Naive B cell (primary cell): ENCODE measurements at regions not wholly inside any gene's neighbourhood (a gene's known extent, or its start where the extent isn't known, plus 50 kb on each side); places are given as distances from the start of the nearest gene placed in this dataset.
A peak's percentile ranks its signal among the peaks of the same experiment; 100 is the strongest.

ENCODE experiments used
- ATAC-seq, 2 donors: fragments of 150-1000 bp; cut with Tn5 transposase; 2 replicates each; pipeline ENCODE4 v1.10.0; 2021; ENCODE audit warnings: low read depth in 2 of 2, mild to moderate bottlenecking in 2 of 2, moderate library complexity in 2 of 2
- DNase-seq: peaks from one replicate; pipeline ENCODE4 v3.0.0; 2022
- H3K27ac Mint-ChIP-seq, 6 donors: one replicate each; pipeline ENCODE4 v1.8.0; 2020 to 2022; ENCODE audit warnings: mild to moderate bottlenecking in 6 of 6, mixed read lengths in 6 of 6, moderate library complexity in 5 of 6, inconsistent platforms in 2 of 6
- H3K27me3 Mint-ChIP-seq, 3 donors: one replicate each; pipeline ENCODE4 v1.8.0; 2021 to 2022; ENCODE audit warnings: mixed read lengths in 3 of 3, mild to moderate bottlenecking in 1 of 3
- H3K36me3 Mint-ChIP-seq, 2 donors: one replicate each; pipeline ENCODE4 v1.8.0; 2020 to 2022; ENCODE audit warnings: mixed read lengths in 2 of 2, inconsistent platforms in 1 of 2, mild to moderate bottlenecking in 1 of 2
- H3K4me1 Mint-ChIP-seq, 3 donors: one replicate each; pipeline ENCODE4 v1.8.0; 2020 to 2022; ENCODE audit warnings: mixed read lengths in 3 of 3, inconsistent platforms in 1 of 3, mild to moderate bottlenecking in 1 of 3, moderate library complexity in 1 of 3
- H3K4me3 Mint-ChIP-seq, 8 donors: one replicate each; pipeline ENCODE4 v1.8.0; 2020 to 2022; ENCODE audit warnings: mild to moderate bottlenecking in 8 of 8, mixed read lengths in 8 of 8, moderate library complexity in 8 of 8, inconsistent platforms in 2 of 8
- H3K9me3 Mint-ChIP-seq, 7 donors: one replicate each; pipeline ENCODE4 v1.8.0; 2020 to 2022; ENCODE audit warnings: mixed read lengths in 7 of 7, mild to moderate bottlenecking in 5 of 7, inconsistent platforms in 2 of 7, moderate library complexity in 1 of 7

DNA sequence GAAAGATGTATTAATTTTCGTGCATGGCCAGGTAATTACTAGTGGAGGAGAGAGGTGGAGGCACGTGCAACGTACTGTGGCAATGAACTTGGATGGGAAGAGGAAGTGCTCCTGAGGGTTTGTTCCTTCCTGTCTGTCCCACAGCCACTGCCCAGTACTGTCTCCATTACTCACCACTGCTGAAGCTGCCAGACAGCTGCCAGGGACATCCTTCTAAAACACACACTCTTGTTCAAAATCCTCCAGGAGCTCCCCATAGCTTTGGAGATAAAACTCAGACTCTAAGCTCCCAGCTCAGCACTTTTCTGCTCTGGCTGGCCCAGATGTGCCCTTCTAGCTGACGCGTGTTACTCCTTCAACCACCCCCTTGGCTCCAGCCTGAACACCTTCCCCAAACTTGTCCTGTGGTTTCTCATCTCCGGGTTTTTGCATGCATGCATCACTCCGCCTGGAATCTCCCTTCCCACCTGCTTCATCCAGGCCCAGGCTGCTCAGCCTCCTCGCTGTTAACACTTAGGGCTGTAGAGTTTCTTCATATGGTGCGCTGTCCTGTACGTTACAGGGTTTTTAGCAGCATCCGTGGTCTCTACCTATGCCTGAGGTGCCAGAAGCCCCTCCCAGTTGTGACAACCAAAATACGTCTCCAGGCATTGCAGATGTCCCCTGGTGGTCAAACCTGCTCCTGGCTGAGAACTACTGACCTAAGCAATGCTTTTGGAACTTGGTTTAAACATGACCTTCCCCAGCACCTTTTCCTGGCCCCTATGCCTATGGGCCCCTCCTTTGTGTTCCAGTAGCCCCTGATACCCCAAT, 69.5 kb downstream of the C11orf91 start:
- peak overlapping the region in 1 of 8 donors; percentile 18 for H3K4me3 Mint-ChIP-seq
- no peaks in the 10 kb centered on the region for H3K4me1 Mint-ChIP-seq
- peak overlapping the region in 1 of 6 donors; percentile 40 for H3K27ac Mint-ChIP-seq
- ATAC-seq (no peak), DNase-seq (no peak)
- H3K36me3 Mint-ChIP-seq = peaks cover 0 to 11% of the 10 kb centered on the region in 2 donors
- H3K27me3 Mint-ChIP-seq = peaks cover 8 to 24% (median 16%) of the 10 kb centered on the region in 3 donors
- H3K9me3 Mint-ChIP-seq = peaks cover 3 to 13% (median 9%) of the 10 kb centered on the region in 7 donors

DNA sequence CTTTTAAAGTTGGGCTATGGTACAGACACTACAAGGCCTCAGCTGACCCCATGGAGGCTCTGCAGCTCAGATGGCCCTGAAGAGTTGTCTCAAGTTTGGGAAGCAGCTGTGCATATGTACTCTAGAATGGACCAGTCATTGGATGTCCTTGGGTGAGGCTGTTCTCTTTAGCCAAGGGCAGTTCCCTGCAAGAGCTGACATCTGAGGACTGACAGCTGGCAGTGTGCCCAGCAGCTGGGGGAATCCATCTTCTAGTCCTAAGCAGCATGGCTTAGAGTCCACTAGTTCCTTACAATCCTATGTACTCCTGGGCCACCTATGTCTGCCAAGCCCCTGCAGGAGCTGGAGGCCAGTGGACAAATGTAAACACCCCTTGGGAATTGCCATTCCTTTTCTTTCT, 76.5 kb downstream of the C11orf91 start:
- DNase-seq (no peak), ATAC-seq (no peak)
- peaks cover 0 to 9% (median 0%) of the 10 kb centered on the region in 7 donors for H3K9me3 Mint-ChIP-seq
- H3K4me1 Mint-ChIP-seq = no peaks in the 10 kb centered on the region
- peaks cover 0 to 8% (median 5%) of the 10 kb centered on the region in 3 donors for H3K27me3 Mint-ChIP-seq
- no peak overlapping the region for H3K4me3 Mint-ChIP-seq
- H3K27ac Mint-ChIP-seq = peak overlapping the region in 1 of 6 donors; percentile 78
- H3K36me3 Mint-ChIP-seq = no peaks in the 10 kb centered on the region

DNA sequence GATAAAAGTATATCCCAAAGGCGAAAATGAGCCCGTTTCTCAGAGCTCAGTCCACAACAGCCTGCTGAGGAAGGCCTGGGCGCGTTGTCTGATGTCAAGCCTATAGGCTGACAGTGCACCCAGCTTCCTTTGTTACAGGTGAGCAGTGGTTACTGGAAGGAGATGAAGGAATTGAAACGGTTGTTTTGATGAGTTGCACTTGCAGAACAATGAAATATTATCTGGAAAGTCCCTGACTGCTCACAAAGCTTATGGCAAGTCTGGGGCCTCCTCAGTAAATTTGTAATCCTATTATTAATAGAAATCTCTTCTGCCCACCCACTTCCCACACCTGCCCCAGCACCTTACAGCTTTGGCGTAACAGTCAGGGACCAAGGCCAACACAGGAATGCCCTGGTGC, 77.8 kb downstream of the C11orf91 start:
- peaks cover 0 to 11% (median 5%) of the 10 kb centered on the region in 3 donors for H3K27me3 Mint-ChIP-seq
- H3K27ac Mint-ChIP-seq = no peak overlapping the region
- ATAC-seq = no peak
- H3K4me3 Mint-ChIP-seq = no peak overlapping the region
- H3K4me1 Mint-ChIP-seq = no peaks in the 10 kb centered on the region
- no peak for DNase-seq
- H3K36me3 Mint-ChIP-seq = no peaks in the 10 kb centered on the region
- peaks cover 0 to 9% (median 0%) of the 10 kb centered on the region in 7 donors for H3K9me3 Mint-ChIP-seq

DNA sequence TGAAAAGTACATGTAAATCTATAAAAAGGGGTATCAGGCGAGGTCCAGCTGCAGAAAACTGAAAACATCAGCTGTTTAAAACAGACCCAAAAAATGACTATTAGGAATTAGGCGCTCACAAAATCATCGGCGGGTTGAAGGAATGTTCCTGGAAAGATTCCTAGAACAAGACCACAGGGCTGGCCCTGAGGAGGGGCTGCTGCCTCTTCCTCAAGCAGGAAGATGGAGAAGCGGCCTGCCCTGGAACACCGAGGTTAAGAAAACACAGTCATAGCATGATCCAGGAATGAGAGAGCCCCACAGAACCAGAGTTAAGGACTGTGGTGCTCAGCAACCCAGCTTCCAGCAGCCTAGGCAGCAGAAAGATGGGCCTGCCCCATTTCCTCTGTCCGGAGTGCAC, 78.4 kb downstream of the C11orf91 start:
- H3K27ac Mint-ChIP-seq = no peak overlapping the region
- ATAC-seq = no peak
- H3K4me3 Mint-ChIP-seq = peak overlapping the region in 1 of 8 donors; percentile 17
- no peak for DNase-seq
- H3K9me3 Mint-ChIP-seq = peaks cover 0 to 6% (median 0%) of the 10 kb centered on the region in 7 donors
- H3K36me3 Mint-ChIP-seq = no peaks in the 10 kb centered on the region
- no peaks in the 10 kb centered on the region for H3K4me1 Mint-ChIP-seq
- H3K27me3 Mint-ChIP-seq = peaks cover 0 to 17% (median 5%) of the 10 kb centered on the region in 3 donors

DNA sequence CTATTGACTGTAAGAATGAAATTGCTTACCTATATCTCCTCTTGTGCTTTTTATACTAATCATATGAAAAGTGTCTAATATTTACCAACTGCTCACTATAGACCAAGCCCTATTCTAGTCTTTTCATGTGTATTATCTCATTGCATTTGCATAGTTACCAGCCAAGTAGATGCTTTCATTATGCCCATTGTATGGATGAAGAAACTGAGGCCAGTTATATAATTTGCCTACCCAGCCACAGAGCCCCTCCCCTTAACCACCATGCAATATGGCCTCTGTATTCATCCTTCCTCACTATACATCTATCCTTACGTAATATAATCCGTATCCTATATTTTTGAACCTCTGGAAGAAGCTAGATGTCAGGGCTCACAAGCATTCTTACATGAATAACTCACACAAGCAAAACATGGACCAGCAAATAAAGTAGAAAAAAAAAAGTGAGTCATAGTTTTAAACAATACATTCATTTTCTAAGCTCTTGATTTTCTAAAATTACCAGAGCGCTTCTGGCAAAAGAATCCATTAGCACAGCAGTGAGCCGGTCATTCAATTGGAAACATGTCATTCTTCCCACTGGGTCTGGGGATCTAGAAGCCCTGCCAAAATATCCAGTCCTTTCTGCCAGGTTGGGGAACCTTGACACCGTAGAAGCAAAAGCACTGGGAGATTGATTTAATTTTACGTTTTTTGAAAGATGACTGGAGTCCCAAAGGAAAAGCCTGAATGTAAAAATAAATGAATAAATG, 80.0 kb downstream of the C11orf91 start:
- DNase-seq = no peak
- Mint-ChIP-seq H3K36me3 (no peaks in the 10 kb centered on the region), H3K27ac (no peak overlapping the region), H3K9me3 (peaks cover 0 to 6% (median 0%) of the 10 kb centered on the region in 7 donors), H3K4me3 (no peak overlapping the region), H3K27me3 (peaks cover 0 to 19% (median 11%) of the 10 kb centered on the region in 3 donors), H3K4me1 (no peaks in the 10 kb centered on the region)
- ATAC-seq = no peak

DNA sequence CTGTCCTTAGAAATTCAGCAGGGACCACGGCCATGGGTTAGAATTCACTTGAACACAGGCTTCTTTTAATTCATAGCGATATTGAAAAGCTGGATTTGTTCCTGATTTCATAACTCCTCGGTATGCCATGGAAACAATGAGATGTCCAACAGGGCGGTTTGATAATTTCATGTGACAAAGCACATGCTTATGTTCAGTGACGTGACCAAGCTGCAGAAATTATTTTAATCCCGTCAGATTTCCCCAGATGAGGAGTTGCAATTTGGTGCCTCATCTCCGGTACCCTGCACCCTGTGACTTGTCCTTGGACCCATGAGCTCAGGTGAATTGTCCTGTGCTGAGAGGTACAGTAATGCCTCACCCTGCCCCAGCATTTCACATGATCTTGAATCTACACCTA, 81.7 kb downstream of the C11orf91 start:
- Mint-ChIP-seq H3K27ac (no peak overlapping the region), H3K4me3 (no peak overlapping the region), H3K9me3 (peaks cover 0 to 3% (median 0%) of the 10 kb centered on the region in 7 donors), H3K36me3 (no peaks in the 10 kb centered on the region), H3K27me3 (peaks cover 0 to 27% (median 17%) of the 10 kb centered on the region in 3 donors), H3K4me1 (no peaks in the 10 kb centered on the region)
- DNase-seq (no peak), ATAC-seq (no peak)

DNA sequence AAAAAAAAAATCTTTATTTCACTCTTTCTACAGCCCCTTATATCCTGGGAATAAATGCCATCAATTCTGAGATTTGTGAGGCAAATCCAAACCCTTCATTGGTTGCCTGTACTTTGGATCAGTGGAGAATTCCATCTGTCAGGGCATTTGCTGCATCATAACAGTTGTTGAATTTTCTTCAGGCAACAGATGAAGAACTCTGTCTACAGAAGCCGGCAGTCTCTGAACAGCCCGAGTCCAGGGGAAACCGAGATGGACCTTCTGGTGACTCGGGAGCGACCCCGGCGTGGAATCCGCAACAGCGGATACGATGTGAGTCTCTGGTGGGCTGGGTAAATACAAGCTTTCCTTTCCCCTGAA, 82.3 kb downstream of the C11orf91 start:
- DNase-seq (no peak), ATAC-seq (no peak)
- Mint-ChIP-seq H3K36me3 (no peaks in the 10 kb centered on the region), H3K4me1 (no peaks in the 10 kb centered on the region), H3K27me3 (peaks cover 0 to 27% (median 19%) of the 10 kb centered on the region in 3 donors), H3K9me3 (peaks cover 0 to 3% (median 0%) of the 10 kb centered on the region in 7 donors), H3K4me3 (no peak overlapping the region), H3K27ac (no peak overlapping the region)

DNA sequence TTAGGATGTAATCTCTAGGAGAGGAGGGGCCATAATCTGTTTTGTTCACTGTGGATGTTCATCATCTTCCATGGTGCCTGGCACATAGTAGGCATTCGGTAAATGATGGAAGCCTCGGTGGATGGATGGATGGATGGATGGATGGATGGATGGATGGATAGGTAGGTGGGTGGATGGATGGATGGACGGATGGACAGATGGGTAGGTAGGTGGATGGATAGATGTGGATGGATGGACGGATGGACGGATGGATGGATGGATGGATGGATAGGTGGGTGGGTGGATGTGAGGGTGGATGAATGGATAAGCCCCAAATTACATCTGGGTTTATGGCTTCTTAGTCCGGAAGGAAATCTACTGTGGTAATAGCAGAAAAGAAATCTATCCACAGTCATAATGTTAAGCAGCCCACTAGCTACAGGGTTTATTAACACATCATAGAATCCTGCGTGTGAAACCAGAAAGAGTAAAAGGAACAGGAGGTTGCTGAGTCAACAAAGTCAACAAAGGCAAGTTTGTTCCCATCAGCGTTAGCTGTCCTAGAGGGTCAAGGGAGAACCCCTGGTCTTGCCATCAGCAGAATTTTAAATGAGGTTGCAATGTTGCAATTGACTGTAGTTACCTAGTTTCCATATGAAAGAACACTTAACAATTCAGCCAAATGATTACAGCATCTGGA, 82.8 kb downstream of the C11orf91 start:
- Mint-ChIP-seq H3K4me3 (no peak overlapping the region), H3K27ac (no peak overlapping the region), H3K9me3 (peaks cover 0 to 3% (median 0%) of the 10 kb centered on the region in 7 donors), H3K36me3 (no peaks in the 10 kb centered on the region), H3K27me3 (peaks cover 0 to 27% (median 24%) of the 10 kb centered on the region in 3 donors), H3K4me1 (no peaks in the 10 kb centered on the region)
- no peak for DNase-seq
- ATAC-seq = no peak

DNA sequence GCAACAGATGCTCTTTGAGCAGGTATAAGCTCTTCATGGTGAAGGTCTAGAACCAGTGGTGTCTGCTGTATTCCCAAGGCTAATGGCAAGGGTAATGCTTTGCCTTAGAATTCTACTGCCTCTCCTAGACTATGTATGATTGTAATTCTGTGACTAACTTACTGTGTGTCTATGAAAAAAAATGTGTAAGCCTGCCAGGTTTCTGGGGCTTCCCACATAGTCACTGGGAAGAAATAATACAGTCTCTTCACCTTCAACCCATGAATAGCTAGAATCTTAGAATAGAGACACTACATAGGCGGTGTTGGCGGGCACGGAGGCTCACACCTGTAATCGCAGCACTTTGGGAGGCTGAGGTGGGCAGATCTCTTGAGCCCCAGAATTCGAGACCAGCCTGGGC, 84.1 kb downstream of the C11orf91 start:
- Mint-ChIP-seq H3K9me3 (peaks cover 0 to 3% (median 0%) of the 10 kb centered on the region in 7 donors), H3K4me3 (no peak overlapping the region), H3K27me3 (peaks cover 0 to 27% (median 27%) of the 10 kb centered on the region in 3 donors), H3K27ac (no peak overlapping the region), H3K4me1 (no peaks in the 10 kb centered on the region), H3K36me3 (no peaks in the 10 kb centered on the region)
- ATAC-seq (no peak), DNase-seq (no peak)

DNA sequence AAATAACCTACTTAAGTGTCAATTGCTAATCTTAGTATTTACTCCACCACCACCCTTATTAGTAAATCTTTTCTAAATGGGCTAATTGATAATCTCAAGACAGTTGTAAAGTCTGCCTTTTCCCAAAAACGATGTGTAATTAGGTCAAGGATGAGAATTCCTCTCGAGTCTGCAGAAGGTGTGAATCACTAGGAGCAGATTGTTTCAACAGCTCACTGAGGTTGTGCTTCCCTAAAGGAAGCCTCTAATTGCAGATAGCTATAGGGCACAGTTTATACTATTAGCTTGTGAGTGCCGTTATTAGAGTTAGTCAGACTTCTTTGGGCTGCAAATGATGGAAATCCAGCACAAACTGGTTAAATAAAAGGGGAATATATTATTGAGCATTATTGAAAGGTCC, 84.9 kb downstream of the C11orf91 start:
- Mint-ChIP-seq H3K27me3 (peaks cover 0 to 27% (median 27%) of the 10 kb centered on the region in 3 donors), H3K4me1 (no peaks in the 10 kb centered on the region), H3K36me3 (no peaks in the 10 kb centered on the region), H3K9me3 (peaks cover 0 to 3% (median 0%) of the 10 kb centered on the region in 7 donors), H3K4me3 (no peak overlapping the region), H3K27ac (no peak overlapping the region)
- DNase-seq (no peak), ATAC-seq (no peak)

DNA sequence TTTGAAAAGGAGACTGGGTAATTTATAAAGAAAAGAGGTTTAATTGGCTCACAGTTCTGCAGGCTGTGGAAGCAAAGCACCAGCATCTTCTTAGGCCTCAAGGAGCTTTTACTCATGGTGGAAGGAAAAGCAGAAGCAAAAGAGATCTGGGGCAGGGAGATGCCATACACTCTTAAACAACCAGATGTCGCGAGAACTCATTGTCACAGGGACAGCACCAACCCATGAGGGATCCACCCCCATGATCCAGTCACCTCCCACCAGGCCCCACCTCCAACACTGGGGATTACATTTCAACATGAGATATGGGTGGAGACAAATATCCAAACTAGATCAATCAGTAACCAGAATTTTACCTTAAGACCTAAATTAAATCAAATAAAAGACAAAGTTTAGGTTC, 87.2 kb downstream of the C11orf91 start:
- H3K9me3 Mint-ChIP-seq = peaks cover 0 to 3% (median 0%) of the 10 kb centered on the region in 7 donors
- no peaks in the 10 kb centered on the region for H3K4me1 Mint-ChIP-seq
- no peak for ATAC-seq
- H3K27ac Mint-ChIP-seq = no peak overlapping the region
- H3K4me3 Mint-ChIP-seq = no peak overlapping the region
- H3K27me3 Mint-ChIP-seq = peaks cover 0 to 22% (median 19%) of the 10 kb centered on the region in 3 donors
- no peak for DNase-seq
- H3K36me3 Mint-ChIP-seq = no peaks in the 10 kb centered on the region

DNA sequence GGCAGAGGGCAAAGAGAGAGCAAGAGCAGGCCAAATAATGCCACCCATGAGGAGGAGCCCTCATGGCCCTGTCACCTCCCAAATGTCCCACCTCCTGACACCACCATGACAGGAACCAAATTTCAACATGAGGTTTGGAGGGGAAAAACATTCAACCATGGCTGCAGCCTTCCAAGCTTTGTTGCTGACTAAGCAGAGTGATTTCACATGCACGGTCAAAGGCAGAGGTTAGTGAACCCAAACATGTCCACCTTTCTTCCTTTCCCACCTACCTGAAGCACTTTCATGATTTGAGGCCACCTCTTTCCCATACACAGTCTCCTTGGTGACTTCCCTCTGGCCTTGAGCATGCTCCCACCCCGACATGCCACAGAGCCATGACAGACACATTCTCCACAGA, 89.7 kb downstream of the C11orf91 start:
- no peak for ATAC-seq
- no peaks in the 10 kb centered on the region for H3K36me3 Mint-ChIP-seq
- H3K9me3 Mint-ChIP-seq = peaks cover 0 to 3% (median 0%) of the 10 kb centered on the region in 7 donors
- no peak for DNase-seq
- H3K4me3 Mint-ChIP-seq = no peak overlapping the region
- H3K27ac Mint-ChIP-seq = no peak overlapping the region
- H3K4me1 Mint-ChIP-seq = no peaks in the 10 kb centered on the region
- peaks cover 7 to 23% (median 8%) of the 10 kb centered on the region in 3 donors for H3K27me3 Mint-ChIP-seq

DNA sequence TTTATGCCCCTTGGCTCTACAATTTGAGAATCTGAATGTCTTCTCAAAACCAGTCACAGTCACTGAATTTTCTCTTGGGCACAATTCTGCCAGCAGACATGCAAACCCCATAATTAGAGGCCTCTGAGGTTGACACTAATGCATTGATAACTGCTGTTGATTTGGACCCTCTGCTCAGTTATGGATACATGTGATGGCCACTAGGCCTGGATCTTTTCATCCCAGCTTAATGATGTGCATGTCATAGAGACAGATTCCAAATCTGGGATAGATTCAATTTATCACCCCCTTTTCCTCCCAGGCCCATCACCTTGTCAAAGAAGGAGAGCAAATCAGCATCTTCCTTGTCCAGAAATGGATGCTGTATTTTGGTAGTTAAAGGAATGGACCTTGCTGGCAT, 92.2 kb downstream of the C11orf91 start:
- ATAC-seq (no peak), DNase-seq (no peak)
- Mint-ChIP-seq H3K36me3 (no peaks in the 10 kb centered on the region), H3K27me3 (peaks cover 12 to 14% (median 14%) of the 10 kb centered on the region in 3 donors), H3K4me1 (no peaks in the 10 kb centered on the region), H3K4me3 (no peak overlapping the region), H3K27ac (no peak overlapping the region), H3K9me3 (peaks cover 0 to 3% (median 0%) of the 10 kb centered on the region in 7 donors)
